KMS-11 (cell line): ENCODE measurements at regions not wholly inside any gene's neighbourhood (a gene's known extent, or its start where the extent isn't known, plus 50 kb on each side); places are given as distances from the start of the nearest gene placed in this dataset.

Experiments used
- H2AFZ ChIP-seq: fragments of 200-600 bp; sonication (generic); 2 replicates; pipeline ENCODE4 v1.6.1; 2016; ENCODE audit warnings: antibody characterized with exemption, mixed run types, low read depth
- H3K27ac ChIP-seq: fragments of 200-600 bp; sonication (generic); 2 replicates; pipeline ENCODE4 v1.6.1; 2016; ENCODE audit warnings: mild to moderate bottlenecking, mixed run types
- H3K27me3 ChIP-seq: fragments of 200-600 bp; sonication (generic); 2 replicates; pipeline ENCODE4 v1.6.1; 2017; ENCODE audit warnings: mild to moderate bottlenecking, low read depth, mixed run types, moderate library complexity; ENCODE audit not compliant: insufficient read depth
- H3K36me3 ChIP-seq: fragments of 200-600 bp; sonication (generic); 2 replicates; pipeline ENCODE4 v1.6.1; 2017; ENCODE audit warnings: mild to moderate bottlenecking, mixed run types; ENCODE audit not compliant: insufficient read depth
- H3K4me1 ChIP-seq: fragments of 200-600 bp; sonication (generic); 2 replicates; pipeline ENCODE4 v1.6.1; 2016; ENCODE audit warnings: mild to moderate bottlenecking, low read depth, mixed run types; ENCODE audit not compliant: poor library complexity, severe bottlenecking
- H3K4me2 ChIP-seq: fragments of 200-600 bp; sonication (generic); 2 replicates; pipeline ENCODE4 v1.7.0; 2016; ENCODE audit warnings: mild to moderate bottlenecking, mixed run types
- H3K4me3 ChIP-seq: fragments of 200-600 bp; sonication (generic); IDR thresholded peaks from 2 replicates; pipeline ENCODE4 v1.6.1; 2017; ENCODE audit warnings: low read depth, low read length, mixed read lengths; ENCODE audit not compliant: insufficient read depth
- H3K79me2 ChIP-seq: fragments of 200-600 bp; sonication (generic); 2 replicates; pipeline ENCODE4 v1.6.1; 2016; ENCODE audit warnings: low read depth, mixed run types; ENCODE audit not compliant: insufficient read depth
- H3K9ac ChIP-seq: fragments of 200-600 bp; sonication (generic); 2 replicates; pipeline ENCODE4 v1.6.1; 2016; ENCODE audit warnings: mild to moderate bottlenecking, mixed run types
- H4K20me1 ChIP-seq: fragments of 200-600 bp; sonication (generic); 2 replicates; pipeline ENCODE4 v1.6.1; 2016; ENCODE audit warnings: mild to moderate bottlenecking, mixed run types; ENCODE audit not compliant: insufficient read depth
- CTCF ChIP-seq: fragments of 200-600 bp; sonication (generic); conservative IDR thresholded peaks from 2 replicates; pipeline ENCODE4 v1.6.1; 2017; ENCODE audit warnings: low read depth, mild to moderate bottlenecking, antibody characterized with exemption, low read length, moderate library complexity, mixed read lengths

GRCh38 chr1:230550428-230550827 is 91.9 kb upstream of the COG2 start:
- H3K27me3 ChIP-seq: no peaks in the 10 kb centered on the region
- no peaks in the 10 kb centered on the region for H3K36me3 ChIP-seq
- no peaks in the 10 kb centered on the region for H4K20me1 ChIP-seq
- H3K79me2 ChIP-seq: no peaks in the 10 kb centered on the region
- H3K27ac ChIP-seq: no peak overlapping the region
- TF ChIP-seq CTCF: no peak
- no peak overlapping the region for H2AFZ ChIP-seq
- H3K9ac ChIP-seq: no peak overlapping the region
- no peak overlapping the region for H3K4me2 ChIP-seq
- H3K4me1 ChIP-seq: no peaks in the 10 kb centered on the region
- no peak overlapping the region for H3K4me3 ChIP-seq

- Histone ChIP-seq H3K79me2 (no peaks in the 10 kb centered on the region), H3K27ac (no peak overlapping the region), H3K4me3 (no peak overlapping the region), H4K20me1 (no peaks in the 10 kb centered on the region), H3K4me1 (no peaks in the 10 kb centered on the region), H3K9ac (no peak overlapping the region), H3K27me3 (no peaks in the 10 kb centered on the region), H2AFZ (no peak overlapping the region), H3K36me3 (no peaks in the 10 kb centered on the region), H3K4me2 (no peak overlapping the region)
- no peak for TF ChIP-seq CTCF
These were observed 92.7 kb upstream of the COG2 start for GRCh38 chr1:230549625-230550024.

- Histone ChIP-seq H3K4me2 (no peak overlapping the region), H3K4me3 (no peak overlapping the region), H3K9ac (no peak overlapping the region), H3K36me3 (no peaks in the 10 kb centered on the region), H3K4me1 (no peaks in the 10 kb centered on the region), H2AFZ (no peak overlapping the region), H3K27me3 (no peaks in the 10 kb centered on the region), H3K27ac (no peak overlapping the region), H3K79me2 (no peaks in the 10 kb centered on the region), H4K20me1 (no peaks in the 10 kb centered on the region)
- TF ChIP-seq CTCF: no peak
These were observed 93.3 kb upstream of the COG2 start for GRCh38 chr1:230548997-230549396.

- no peak overlapping the region for H3K4me3 ChIP-seq
- no peak overlapping the region for H3K27ac ChIP-seq
- H3K4me2 ChIP-seq: no peak overlapping the region
- H4K20me1 ChIP-seq: no peaks in the 10 kb centered on the region
- H3K79me2 ChIP-seq: no peaks in the 10 kb centered on the region
- H3K36me3 ChIP-seq: no peaks in the 10 kb centered on the region
- H3K27me3 ChIP-seq: no peaks in the 10 kb centered on the region
- no peaks in the 10 kb centered on the region for H3K4me1 ChIP-seq
- no peak overlapping the region for H3K9ac ChIP-seq
- no peak overlapping the region for H2AFZ ChIP-seq
- TF ChIP-seq CTCF: no peak
These were observed 93.9 kb upstream of the COG2 start for GRCh38 chr1:230548357-230548756.
